ENCODE measurements at regions not wholly inside any gene's neighbourhood (a gene's known extent, or its start where the extent isn't known, plus 50 kb on each side); places are given as distances from the start of the nearest gene placed in this dataset.
"Not testable (repeated sequence)": the region's sequence is repeated elsewhere in the genome, so short reads cannot be mapped to it uniquely, and the experiment has no call there.

- intact Hi-C loops (cut with DNase I): no loop called here
- no peak for DNase-seq
Observed at GRCh38 chr5:155113888-155114287, 100.3 kb downstream of the KIF4B start.

DNA sequence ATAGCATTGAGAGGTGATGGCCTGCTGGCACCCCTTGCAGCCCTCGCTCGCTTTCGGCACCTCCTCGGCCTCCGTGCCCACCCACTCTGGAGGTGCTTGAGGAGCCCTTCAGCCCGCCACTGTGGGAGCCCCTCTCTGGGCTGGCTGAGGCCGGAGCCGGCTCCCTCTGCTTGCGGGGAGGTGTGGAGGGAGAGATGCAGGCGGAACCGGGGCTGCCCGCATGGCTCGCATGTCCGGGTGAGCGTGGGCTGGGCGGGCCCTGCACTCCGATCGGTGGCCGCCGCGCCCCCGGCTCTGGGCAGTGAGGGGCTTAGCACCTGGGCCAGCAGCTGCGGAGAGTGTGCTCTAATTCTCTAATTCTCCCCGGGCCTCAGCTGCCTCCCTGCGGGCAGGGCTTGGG, 101.1 kb downstream of the KIF4B start:
- intact Hi-C loops (cut with DNase I): no loop called here
- DNase-seq: peak in 1 of 10 donors; percentile 78

DNA sequence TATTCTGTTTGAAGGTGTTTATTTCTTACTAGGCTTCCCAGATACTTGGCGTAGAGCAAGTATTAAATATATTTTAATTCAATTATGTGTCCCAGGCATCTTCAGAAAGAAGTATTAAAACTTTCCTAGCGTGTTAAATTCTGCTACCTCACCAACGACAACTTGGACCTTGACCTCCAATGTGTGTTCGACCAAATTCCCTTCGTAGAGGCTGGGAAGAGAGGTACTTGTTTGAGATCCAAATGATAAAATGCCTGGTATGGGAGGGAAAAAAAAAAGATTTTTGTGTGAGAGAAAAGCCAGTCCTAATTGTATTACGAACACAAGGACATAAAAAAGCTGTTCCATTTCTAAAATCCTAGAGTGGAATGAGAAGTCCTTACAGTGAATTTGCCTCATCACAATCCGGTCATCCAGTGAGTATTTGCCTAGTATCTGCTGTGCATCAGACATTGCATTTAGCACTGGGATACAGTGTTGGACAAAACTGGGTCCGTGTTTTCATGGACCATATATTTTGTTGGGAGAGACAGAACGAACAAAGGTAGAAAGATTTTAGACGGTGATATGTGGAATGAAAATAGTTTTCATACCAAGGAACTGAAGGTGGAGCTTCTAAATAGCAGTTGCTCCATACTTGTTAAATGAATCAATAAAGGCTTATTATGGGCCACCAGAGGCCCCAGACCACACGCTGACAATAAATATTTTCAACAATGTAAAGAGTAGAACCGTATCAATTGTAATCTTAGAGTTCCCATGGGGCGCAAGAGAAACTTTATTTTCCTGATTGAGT, 103.1 kb downstream of the KIF4B start:
- DNase-seq: no peak
- intact Hi-C loops (cut with DNase I): no loop called here

GRCh38 chr5:155125551-155126095, 112.1 kb downstream of the KIF4B start:
- no peak for DNase-seq
- intact Hi-C loops (cut with DNase I): no loop called here

DNA sequence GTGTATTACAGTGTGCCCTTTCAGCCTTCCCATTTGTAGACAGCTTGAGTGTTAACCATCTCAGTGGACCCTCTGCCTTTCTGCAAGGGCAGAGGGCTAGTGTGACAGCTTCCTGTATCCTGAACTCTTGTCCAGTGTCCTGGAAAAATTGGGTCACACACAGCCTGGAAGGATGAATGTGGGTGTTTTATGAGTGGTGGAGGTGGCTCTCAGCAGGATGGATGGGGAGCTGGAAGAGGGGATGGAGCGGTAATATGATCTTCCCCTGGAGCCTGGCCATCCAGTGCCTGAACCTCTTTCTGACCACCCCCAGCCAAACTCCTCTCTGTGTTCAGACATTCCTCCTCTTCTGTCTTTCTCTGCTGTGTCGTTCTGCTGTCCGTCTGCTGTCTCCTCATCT, 113.0 kb downstream of the KIF4B start:
- intact Hi-C loops (cut with DNase I): no loop called here
- DNase-seq: no peak

DNA sequence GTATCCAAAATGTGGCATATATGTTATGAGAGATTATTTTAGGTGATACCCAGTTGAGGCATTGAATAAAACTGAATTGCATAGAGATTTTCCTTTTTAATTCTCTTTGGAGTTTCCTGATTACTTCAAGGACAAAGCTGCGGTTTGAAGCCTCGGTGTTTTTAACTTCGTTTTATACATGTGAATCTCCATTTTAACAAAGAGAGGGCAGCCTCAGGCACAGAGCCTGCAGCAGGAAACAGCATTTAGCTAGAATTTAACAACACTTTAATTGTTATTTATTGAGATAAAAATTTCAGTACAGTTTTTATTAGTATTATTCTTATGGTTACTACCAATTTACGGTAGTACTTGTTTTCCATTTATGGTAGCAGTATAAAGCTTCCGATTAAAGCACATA, 114.0 kb downstream of the KIF4B start:
- no peak for DNase-seq
- intact Hi-C loops (cut with DNase I): no loop called here

DNA sequence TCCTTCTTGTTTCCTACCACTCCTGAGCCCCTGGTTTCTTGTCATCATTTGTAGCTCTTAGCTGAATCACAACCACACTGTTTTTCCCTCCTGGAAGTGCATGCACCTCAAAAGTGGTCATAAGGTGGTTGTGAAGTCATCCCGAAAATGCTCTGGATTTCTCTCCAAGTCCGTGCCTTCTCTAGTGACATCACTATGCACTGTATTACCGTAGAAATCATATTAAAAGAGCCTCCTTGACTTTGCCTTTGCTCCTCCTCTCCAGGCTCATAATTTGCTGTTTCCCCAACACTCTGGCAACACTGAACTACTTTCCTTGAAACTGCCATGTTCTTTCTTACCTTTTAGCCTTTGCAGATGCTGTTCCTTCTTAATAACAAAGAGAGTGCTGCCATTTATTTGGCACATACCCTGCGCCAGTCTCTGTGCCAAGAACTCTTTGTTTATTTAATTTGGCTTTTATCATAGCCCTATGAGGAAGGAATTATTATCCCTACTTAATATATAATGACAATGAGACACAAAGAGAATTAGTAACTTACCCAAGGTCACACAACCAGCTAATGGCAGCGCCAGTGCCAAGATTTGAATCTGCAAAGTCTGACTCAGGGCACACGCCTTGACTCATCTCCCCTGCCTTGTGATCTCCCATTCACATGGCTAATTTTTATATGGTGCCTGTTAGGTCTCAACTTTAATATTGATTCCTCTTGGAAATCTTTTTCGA, 115.4 kb downstream of the KIF4B start:
- no peak for DNase-seq

GRCh38 chr5:155129513-155129880, 115.9 kb downstream of the KIF4B start:
- DNase-seq: no peak
- intact Hi-C loops (cut with DNase I): no loop called here

More for the DNA sequence above, 115.4 kb downstream of the KIF4B start:
- intact Hi-C loops (cut with DNase I): no loop called here

DNA sequence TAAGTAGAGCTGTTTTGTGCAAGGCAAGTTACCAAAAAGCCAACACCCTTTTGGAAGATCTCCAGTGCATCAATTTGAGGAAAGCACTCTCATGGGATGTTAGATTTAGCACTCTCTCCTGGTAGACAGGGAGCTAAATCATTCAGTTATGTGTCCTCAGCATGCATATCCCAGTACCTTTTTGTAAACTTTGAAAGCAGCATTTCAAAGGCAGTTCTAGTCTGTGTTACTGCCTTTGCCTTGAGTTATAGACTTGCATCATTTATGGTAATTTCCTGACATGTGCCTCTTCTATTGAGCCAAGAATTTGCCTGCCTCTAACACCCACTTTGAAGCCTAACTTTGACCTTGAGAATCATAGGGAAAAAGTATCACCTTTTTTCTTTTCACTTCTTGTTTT, 120.6 kb downstream of the KIF4B start:
- intact Hi-C loops (cut with DNase I): no loop called here
- no peak for DNase-seq

DNA sequence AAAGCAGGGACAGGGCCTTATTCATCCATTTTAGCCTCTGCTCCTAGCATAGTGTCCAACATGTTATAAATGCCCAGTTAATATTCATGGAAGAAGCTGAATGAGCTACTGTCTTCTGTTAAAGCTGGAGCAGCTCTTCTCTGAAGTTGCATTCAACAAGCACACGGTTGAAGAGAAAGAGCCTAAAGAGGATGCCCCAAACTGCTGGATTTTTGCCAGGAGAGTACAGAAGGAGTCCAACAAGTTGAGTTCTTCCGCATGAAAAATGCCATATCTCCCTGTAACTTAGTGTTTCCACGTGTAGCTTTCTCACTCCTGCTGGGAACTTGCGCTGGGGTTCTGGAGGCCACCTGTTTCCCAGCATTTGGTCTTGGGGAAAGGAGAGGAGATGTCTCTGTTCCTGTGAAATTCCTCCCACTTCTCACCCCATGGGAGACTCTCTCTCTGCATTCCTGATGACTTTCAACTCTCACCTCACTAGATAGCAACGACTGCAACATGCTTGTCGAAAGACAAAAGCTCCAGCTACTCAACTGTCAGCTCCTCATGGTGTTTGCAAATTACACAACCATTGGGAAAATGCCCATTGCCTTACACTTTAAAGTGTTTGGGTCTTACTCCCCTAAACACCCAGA, 122.8 kb downstream of the KIF4B start:
- intact Hi-C loops (cut with DNase I): loop anchor here (5.0 kb wide), 1 partner anchor 189 kb away; no protein-coding TSS in a partner anchor
- DNase-seq: no peak

DNA sequence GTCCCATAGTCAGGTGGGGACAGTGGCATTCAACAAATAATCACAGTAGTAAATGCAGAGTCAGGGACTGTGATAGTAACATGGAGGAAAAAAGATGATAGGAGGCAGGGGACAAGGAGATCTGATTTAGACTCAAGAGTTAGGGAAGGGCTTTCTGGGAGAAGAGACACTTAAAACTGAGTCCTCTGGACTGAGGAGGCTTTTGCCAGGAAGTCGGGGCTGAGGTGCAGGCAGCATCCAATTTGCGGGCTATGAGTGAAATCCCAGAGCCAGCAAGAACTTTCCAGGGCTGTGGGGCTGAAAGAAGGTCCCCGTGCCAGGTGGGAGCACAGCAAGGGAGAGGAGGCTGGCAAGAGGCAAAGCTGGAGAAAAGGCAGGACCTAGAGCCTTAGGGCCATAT, 124.1 kb downstream of the KIF4B start:
- intact Hi-C loops (cut with DNase I): loop anchor here (5.0 kb wide), 1 partner anchor 190 kb away; no protein-coding TSS in a partner anchor
- DNase-seq: no peak

GRCh38 chr5:155140646-155141045, 127.1 kb downstream of the KIF4B start:
- intact Hi-C loops (cut with DNase I): loop anchor here (10.0 kb wide), 1 partner anchor 1684 kb away; no protein-coding TSS in a partner anchor
- no peak for DNase-seq

DNA sequence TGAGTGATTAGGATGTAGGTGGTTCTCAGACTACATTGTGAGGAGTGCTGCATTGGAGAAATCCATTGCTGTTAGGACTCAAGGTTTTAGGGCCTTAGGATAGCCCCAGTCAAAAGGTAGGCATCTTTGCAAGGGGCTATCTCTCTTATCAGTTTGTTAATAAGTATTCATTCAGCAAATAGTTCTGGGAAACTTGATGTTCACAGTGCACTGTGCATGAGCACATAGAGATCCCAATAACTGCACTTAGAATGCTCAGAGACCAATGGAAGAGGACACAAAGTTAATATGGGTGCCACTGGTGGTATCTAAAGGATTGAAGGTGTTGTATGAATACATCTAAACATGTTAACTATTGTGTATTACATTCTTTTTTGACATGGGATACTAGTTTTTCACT, 131.4 kb downstream of the KIF4B start:
- DNase-seq: no peak
- intact Hi-C loops (cut with DNase I): loop anchor here (5.0 to 10.0 kb wide), 2 partner anchors 173 to 1680 kb away; no protein-coding TSS in a partner anchor

DNA sequence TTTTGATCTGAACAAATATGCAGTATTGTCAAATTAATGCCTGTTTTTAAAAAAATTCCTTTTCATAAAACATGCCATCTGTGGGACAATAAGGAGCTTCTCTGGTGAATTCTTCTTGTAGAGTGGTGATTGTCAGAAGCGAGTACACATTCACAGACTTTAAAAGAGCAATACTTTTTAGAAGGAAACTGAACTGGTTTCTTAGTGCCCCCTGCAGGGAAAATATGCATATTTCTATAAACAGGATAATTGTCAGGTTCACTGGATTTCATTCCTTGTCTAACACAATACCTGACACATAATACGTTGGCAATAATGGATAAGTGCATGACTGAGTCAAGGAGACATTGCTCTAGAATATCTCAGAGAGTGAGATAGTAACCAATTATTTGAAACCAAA, 133.7 kb downstream of the KIF4B start:
- intact Hi-C loops (cut with DNase I): loop anchor here (5.0 to 10.0 kb wide), 2 partner anchors 175 to 1678 kb away; no protein-coding TSS in a partner anchor
- DNase-seq: no peak

DNA sequence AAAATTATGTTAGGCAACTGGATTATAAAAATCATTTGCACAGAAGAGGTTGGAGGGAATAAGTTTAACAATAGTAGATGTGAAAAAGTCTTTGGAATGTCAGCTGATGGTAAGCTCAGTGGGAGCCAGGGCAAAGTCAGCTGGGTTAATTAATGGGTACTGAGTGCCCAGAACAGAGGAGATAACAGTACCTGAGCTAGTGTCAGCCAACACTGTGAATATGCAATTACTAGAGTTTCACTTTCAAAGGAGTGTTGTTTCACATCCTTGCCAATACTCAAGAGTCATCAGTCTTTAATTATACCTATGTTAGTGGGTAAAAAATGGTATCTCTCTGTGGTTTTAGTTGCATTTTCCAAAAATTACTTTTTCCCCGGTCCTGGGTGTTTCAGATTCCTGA, 135.1 kb downstream of the KIF4B start:
- intact Hi-C loops (cut with DNase I): loop anchor here (5.0 to 10.0 kb wide), 2 partner anchors 176 to 1676 kb away; no protein-coding TSS in a partner anchor

DNA sequence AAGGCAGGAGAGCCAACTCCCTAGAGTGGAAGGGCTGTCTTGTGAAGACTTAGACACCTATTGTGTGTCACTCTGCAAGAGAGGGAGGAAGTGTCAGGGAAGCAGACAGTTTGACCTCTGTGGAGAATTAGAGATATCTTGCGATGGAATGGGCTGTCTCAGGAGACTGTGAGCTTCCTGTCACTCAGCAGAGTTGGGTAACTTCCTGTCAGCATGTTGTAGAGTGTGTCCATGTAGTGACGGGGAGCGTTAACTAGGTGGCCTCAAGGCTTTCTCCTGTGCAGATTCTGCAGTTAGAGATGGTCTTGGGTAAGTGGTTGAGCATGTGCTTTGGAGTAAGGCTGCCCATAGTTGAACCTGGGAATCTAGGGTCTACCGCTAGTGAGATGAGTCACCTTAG, 136.5 kb downstream of the KIF4B start:
- intact Hi-C loops (cut with DNase I): no loop called here
- DNase-seq: no peak

More for the DNA sequence above, 135.1 kb downstream of the KIF4B start:
- DNase-seq: no peak

DNA sequence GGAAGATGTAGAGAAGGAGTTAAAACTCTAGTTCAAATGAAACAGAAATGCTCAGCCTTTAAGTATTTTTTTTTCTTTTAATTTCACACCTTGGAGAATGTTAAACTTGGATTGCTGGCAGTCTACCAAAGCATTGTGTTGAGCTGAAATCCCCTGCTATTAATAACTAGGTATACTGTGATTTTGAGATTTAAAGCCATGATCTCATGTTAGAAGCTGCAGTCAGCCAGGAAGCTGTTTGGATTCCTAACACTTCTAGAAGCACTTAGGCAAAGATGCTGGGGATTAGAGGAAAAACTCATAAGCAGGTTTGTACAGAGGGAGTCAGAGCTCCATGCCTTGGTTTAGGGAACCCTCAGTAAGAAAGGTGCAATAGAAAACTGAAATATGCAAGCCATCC, 141.4 kb downstream of the KIF4B start:
- intact Hi-C loops (cut with DNase I): no loop called here
- no peak for DNase-seq

DNA sequence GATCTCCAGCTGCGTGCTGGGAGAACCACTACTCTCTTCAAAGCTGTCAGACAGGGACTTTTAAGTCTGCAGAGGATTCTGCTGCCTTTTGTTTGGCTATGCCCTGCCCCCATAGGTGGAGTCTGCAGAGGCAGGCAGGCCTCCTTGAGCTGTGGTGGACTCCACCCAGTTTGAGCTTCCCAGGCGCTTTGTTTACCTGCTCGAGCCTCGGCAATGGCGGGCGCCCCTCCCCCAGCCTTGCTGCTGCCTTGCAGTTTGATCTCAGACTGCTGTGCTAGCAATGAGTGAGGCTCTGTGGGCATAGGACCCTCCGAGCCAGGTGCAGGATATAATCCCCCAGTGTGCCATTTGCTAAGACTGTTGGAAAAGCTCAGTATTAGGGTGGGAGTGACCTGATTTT, 149.5 kb downstream of the KIF4B start:
- DNase-seq; intact Hi-C loops (cut with DNase I): not testable (repeated sequence)

GRCh38 chr5:155167736-155168135, 154.2 kb downstream of the KIF4B start:
- intact Hi-C loops (cut with DNase I): no loop called here
- DNase-seq: no peak

DNA sequence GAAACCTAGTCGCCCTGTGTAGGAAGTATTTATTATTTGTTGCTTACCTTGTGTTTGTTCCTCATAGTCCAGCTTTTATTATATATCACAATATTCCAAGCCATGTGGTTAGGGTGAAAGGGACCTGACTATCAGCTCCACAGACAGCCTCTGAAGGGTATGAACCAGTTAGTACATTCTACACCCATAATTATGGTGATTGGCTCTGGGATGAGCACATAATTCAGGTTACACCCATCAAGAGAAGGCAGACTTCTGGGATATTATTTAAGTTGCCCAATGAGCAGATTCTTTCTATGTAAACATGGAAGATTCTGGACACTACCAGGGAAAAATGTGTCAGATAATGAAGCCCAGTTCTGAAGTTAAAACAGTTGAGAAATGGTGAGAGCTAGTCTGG, 168.0 kb downstream of the KIF4B start:
- intact Hi-C loops (cut with DNase I): no loop called here
- DNase-seq: no peak

- no peak for DNase-seq
- intact Hi-C loops (cut with DNase I): no loop called here
Observed at GRCh38 chr5:155189476-155189875, 175.9 kb downstream of the KIF4B start.
